ENCODE measurements at regions not wholly inside any gene's neighbourhood (a gene's known extent, or its start where the extent isn't known, plus 50 kb on each side); places are given as distances from the start of the nearest gene placed in this dataset.

DNA sequence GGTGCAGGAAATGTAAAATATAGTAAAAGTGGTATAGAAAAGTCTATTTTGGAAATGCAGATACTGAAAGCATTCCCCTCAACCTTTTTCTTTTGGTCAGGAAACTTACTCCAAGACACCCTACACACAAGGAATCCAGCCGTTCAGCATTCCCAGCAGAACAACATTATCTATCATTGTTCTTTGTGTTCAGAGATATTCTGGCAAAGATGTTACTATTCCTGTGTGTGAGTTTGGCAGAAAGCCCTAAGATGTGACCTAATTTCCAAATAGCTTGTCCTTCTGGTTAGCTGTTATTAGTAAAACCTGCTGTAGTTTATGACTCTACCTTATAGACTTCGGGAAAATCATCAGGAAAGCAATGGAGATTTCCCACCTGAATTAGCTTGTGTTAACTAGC lies 78.1 kb upstream of the PELI1 start:
- DNase-seq = peak; percentile 45

GRCh38 chr2:64223055-64223454 lies 78.8 kb upstream of the PELI1 start:
- DNase-seq = no peak

GRCh38 chr2:64225491-64225890 lies 81.3 kb upstream of the PELI1 start:
- no peak for DNase-seq

DNA sequence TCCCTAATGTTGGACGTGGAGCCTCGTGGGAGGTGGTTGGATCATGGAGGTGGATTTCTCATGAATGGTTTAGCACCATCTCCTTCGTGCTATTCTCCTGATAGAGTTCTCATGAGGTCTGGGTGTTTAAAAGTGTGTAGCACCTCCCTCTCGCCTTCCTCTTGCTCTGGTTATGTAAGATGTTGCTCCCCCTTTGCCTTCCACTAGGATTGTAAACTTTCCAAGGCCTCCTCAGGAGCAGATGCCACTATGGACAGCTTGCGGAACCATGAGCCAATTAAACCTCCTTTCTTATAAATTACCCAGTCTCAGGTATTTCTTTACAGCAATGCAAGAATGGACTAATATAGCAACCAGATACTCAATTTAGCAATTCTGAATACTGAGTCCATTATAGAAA lies 82.4 kb upstream of the PELI1 start:
- no peak for DNase-seq

- no peak for DNase-seq
These were observed 83.4 kb upstream of the PELI1 start for GRCh38 chr2:64227603-64228125.

- DNase-seq = peak; percentile 93
These were observed 84.0 kb upstream of the PELI1 start for GRCh38 chr2:64228126-64228678.

- DNase-seq = no peak
These were observed 84.7 kb upstream of the PELI1 start for GRCh38 chr2:64228918-64229317.

DNA sequence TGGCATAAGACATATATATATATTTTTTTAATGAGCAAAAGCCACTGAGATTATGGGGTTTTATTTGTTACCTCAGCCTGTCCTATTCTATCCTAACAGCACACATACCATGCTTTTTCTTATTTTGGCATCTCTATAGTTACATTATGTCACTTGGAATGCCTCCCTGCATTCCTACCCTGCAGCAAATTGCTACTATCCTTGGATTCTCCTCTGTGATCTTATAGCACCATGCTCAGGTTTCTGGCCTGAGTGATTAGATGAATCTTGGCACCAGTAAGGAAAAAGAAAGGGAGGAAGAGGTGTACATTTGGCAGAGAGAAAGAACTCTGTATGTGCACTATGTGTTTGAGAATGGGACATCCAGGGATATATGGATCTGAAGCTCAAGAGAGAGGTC lies 86.3 kb upstream of the PELI1 start:
- DNase-seq = no peak

- no peak for DNase-seq
These were observed 88.0 kb upstream of the PELI1 start for GRCh38 chr2:64232266-64232665.

DNA sequence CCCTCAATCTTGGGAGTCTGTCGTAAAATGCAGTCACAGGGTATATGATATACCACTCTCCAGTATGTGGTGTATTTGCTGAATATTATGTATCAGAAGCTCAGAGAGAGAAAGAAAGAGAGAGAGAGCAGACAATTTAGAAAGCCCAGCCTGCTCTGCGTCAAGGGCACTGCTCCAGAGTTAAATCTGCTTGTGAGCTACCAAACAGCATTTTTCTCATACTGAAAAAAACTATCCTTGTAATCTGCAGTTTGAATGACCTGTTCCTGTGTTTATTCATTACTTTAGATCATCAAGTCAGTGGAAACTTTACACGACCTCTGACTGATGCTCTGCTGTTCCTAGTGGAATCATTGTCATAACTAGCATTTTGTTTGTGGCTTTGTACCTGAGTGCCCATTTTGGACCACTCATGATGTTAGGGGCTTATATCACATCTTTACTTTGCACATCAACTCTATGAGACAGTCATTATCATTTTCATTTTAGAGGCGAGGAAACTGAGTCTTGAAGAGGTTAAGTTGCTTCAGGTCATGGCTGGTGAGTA lies 89.2 kb upstream of the PELI1 start:
- no peak for DNase-seq

- DNase-seq = no peak
These were observed 89.9 kb upstream of the PELI1 start for GRCh38 chr2:64234150-64234549.

GRCh38 chr2:64234785-64235184 lies 90.6 kb upstream of the PELI1 start:
- no peak for DNase-seq

DNA sequence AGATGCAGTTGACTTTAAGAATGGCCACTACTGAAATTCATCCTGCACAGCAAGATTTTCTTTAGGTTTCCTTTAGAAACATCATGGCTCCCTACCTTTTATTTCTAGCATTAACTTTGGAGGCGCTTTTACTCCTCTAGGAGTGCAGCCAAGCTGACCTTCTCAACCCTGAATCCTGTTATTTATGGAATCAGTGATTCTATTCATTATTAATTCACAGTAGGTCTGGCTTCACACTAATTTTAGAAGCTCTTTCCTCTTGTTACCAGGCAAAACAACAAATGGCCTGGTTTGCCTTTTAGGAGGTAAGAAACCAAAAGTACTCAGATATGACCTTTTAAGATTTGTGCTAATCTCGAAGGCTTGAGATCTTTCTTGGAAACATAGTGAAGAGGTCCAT lies 93.0 kb upstream of the PELI1 start:
- DNase-seq = no peak

- DNase-seq = no peak
These were observed 94.6 kb upstream of the PELI1 start for GRCh38 chr2:64238799-64239198.

GRCh38 chr2:64243081-64244036 lies 99.1 kb upstream of the PELI1 start:
- no peak for DNase-seq

- no peak for DNase-seq
These were observed 99.8 kb upstream of the PELI1 start for GRCh38 chr2:64244037-64244416.

- DNase-seq = no peak
These were observed 101.4 kb upstream of the PELI1 start for GRCh38 chr2:64245631-64246030.

GRCh38 chr2:64246962-64247361 lies 102.7 kb upstream of the PELI1 start:
- no peak for DNase-seq

DNA sequence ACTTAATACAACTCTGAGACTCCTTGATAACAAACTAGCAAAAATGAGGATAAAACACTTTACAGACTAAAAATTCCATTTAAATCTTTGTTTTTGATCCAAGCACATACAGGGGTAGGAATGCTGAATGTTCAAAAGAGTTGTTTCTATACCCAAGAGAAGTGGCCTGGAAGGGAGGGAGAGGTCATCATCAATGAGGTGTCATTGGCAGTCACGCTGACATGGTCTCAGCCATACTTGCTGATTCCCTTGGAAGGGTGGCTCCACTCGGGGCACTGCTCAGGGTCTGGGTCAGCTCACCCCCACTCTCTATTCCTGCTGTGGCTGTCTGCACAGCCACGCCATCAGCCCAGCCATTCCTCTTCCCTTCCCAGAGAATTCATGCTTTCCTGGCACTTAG lies 105.2 kb upstream of the PELI1 start:
- no peak for DNase-seq

DNA sequence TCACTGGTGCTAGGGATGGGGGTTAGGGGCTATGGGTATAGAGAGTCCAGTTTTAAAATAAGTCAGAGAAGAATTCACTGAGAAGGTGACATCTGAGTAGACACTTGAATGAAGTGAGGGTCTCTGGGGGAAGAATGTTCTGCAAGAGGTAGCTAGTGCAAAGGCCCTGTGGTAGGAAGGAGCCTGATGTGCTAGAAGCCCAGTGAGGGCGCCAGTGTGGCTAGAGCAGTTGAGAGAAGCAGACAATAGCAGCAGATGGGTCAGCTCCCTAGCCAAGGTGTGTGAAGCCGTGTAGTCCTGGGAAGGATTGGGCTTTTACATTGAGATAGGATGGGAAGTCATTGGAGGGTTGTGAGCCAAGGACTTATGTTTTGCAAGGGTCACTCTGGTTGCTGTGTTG lies 105.8 kb upstream of the PELI1 start:
- no peak for DNase-seq

DNA sequence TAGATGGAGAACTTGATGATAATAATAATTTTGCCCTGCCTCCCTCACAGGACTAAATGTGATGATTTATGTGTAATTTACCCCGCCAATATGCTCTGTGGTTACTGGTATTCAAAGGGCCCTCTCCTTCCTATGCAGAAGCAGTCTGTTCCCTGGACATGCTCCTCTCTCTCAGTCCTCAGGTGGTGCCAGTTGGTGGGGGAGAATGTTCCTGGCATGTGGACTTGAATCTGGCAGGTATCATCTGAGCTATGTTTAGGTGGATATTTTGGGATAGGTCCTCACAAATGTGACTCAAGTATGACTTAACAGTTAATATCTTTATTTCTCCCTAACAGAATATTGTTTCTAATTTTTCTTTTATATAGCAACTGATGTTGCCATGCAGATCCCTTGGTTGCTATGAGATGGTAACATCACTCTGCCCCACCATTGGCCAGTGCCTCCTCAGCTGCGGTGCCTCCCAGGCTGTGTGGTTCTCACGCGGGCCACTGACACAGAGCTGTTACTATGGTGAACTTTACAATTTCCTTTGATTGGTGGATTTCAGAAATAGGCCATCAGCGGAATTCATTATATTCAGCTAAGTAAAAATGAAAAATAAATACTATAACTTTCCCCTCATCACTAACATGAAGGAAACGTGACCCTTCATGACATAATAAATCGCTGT lies 106.7 kb upstream of the PELI1 start:
- DNase-seq = no peak

GRCh38 chr2:64251497-64252250 lies 107.5 kb upstream of the PELI1 start:
- DNase-seq = no peak

Measured in midbrain (tissue), 1 donor.